Calu3 (cell line): ENCODE measurements at regions not wholly inside any gene's neighbourhood (a gene's known extent, or its start where the extent isn't known, plus 50 kb on each side); places are given as distances from the start of the nearest gene placed in this dataset.

Experiments used
- BruUV-seq: library from RNA; stranded (reverse); fragments of 400-500 nt; replicated peaks from 2 replicates; lab custom pipeline; 2021; lab: Mats Ljungman, UMichigan
- CTCF ChIA-PET: fragments of 300-600 bp; sonication (Branson Sonifier 250); formaldehyde crosslinking; loops from one replicate; lab custom pipeline; 2022; ENCODE audit warnings: antibody characterized with exemption; lab: Charles Lee
- DNase-seq: peaks from one replicate; pipeline ENCODE4 v3.0.0; 2022
- H3K27ac Mint-ChIP-seq: one replicate; pipeline ENCODE4 v1.8.0; 2022; ENCODE audit warnings: mixed read lengths; ENCODE audit not compliant: unreplicated experiment
- H3K27me3 Mint-ChIP-seq: one replicate; pipeline ENCODE4 v1.8.0; 2022; ENCODE audit warnings: mixed read lengths; ENCODE audit not compliant: unreplicated experiment
- H3K36me3 Mint-ChIP-seq: one replicate; pipeline ENCODE4 v1.8.0; 2022; ENCODE audit warnings: mild to moderate bottlenecking, moderate library complexity, mixed read lengths; ENCODE audit not compliant: insufficient read depth, unreplicated experiment
- H3K4me1 Mint-ChIP-seq: one replicate; pipeline ENCODE4 v1.8.0; 2022; ENCODE audit warnings: mild to moderate bottlenecking, low read depth, mixed read lengths; ENCODE audit not compliant: unreplicated experiment
- H3K4me3 Mint-ChIP-seq: one replicate; pipeline ENCODE4 v1.8.0; 2022; ENCODE audit warnings: mild to moderate bottlenecking, low read depth, moderate library complexity, mixed read lengths; ENCODE audit not compliant: unreplicated experiment
- H3K9me3 Mint-ChIP-seq: one replicate; pipeline ENCODE4 v1.8.0; 2022; ENCODE audit warnings: low read depth, mixed read lengths; ENCODE audit not compliant: unreplicated experiment
- intact Hi-C: fragments of 100-400 bp; cut with micrococcal nuclease; formaldehyde crosslinking; loops from one replicate; pipeline ENCODE4 v1.10.0; 2022; ENCODE audit not compliant: unreplicated experiment
- TF ChIP-seq, protein P1 (sequence below): fragments of 200-600 bp; IDR thresholded peaks from one replicate; pipeline ENCODE4 v1.8.0; 2022; ENCODE audit warnings: antibody characterized with exemption; ENCODE audit not compliant: unreplicated experiment

DNA sequence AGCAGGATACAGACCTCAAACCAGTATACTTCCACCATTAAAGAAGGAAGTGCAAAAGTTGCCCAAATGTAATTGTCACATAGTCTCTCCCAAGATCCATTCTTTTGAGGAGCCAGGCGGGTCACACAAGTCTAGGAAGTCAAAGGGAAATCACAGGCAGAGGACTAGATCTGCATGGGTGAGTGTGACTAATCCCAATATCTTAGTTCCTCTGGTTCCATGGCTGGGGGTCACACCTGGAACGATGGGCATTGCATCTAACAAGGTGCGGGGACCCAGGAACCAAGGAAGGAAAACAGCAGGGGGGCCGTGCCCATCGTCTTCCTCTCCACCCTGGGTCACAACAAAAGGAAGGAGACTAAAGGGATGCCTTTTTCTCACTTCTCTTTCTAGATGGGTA is 1138.8 kb downstream of the XPNPEP1 start:
- no peak for DNase-seq
- Mint-ChIP-seq H3K27ac (no peak overlapping the region), H3K4me1 (no peaks in the 10 kb centered on the region), H3K4me3 (no peak overlapping the region), H3K36me3 (no peaks in the 10 kb centered on the region), H3K27me3 (no peaks in the 10 kb centered on the region), H3K9me3 (peaks cover 12% of the 10 kb centered on the region)
- TF ChIP-seq, protein P1, sequence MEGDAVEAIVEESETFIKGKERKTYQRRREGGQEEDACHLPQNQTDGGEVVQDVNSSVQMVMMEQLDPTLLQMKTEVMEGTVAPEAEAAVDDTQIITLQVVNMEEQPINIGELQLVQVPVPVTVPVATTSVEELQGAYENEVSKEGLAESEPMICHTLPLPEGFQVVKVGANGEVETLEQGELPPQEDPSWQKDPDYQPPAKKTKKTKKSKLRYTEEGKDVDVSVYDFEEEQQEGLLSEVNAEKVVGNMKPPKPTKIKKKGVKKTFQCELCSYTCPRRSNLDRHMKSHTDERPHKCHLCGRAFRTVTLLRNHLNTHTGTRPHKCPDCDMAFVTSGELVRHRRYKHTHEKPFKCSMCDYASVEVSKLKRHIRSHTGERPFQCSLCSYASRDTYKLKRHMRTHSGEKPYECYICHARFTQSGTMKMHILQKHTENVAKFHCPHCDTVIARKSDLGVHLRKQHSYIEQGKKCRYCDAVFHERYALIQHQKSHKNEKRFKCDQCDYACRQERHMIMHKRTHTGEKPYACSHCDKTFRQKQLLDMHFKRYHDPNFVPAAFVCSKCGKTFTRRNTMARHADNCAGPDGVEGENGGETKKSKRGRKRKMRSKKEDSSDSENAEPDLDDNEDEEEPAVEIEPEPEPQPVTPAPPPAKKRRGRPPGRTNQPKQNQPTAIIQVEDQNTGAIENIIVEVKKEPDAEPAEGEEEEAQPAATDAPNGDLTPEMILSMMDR = no peak
- no TSS peak for BruUV-seq
- CTCF ChIA-PET = no interaction called here
- intact Hi-C loops = no loop called here

DNA sequence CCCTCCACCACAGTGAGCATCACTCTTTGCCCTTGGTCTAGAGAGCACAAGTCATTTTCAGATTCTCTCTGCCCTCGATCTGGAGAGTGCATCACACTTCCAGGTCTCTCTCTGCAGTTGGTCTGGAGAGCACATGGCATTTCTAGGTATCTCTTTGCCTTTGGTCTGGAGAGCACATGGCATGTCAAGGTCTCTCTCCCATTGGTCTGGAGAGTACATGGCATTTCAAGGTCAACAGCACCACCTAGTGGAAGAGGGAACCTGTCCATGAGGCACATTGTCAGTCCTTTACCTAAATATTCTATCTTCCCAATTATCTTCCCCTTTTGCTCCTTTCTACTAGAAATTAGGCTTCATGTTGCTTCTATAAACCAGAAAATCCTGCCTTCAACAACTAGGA is 1139.4 kb downstream of the XPNPEP1 start:
- peak; percentile 2 for DNase-seq
- Mint-ChIP-seq H3K27ac (no peak overlapping the region), H3K4me3 (no peak overlapping the region), H3K27me3 (no peaks in the 10 kb centered on the region), H3K36me3 (no peaks in the 10 kb centered on the region), H3K4me1 (no peaks in the 10 kb centered on the region), H3K9me3 (peaks cover 11% of the 10 kb centered on the region)
- CTCF ChIA-PET = no interaction called here
- intact Hi-C loops = no loop called here
- BruUV-seq = no TSS peak
- TF ChIP-seq, protein P1 = no peak

DNA sequence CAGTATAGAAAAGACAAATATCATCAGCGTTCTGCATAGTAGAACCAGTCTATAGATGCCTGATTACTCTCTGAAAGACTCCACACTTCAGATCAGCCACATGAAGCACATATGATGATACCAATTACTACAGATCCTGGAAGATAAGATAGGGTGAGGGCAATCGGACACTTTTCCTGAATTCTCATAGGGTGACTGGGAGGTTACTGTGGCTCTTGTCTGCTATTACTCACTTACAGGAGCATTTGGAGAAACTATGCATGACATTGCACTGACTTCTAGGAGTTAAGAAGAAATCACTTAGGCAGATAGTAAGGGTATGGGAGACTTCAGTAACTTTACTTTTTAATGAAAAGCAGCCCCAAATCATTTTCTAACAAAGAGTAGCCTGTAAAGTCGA is 1140.9 kb downstream of the XPNPEP1 start:
- DNase-seq = no peak
- intact Hi-C loops = no loop called here
- no TSS peak for BruUV-seq
- Mint-ChIP-seq H3K36me3 (no peaks in the 10 kb centered on the region), H3K27me3 (no peaks in the 10 kb centered on the region), H3K27ac (no peak overlapping the region), H3K4me3 (no peak overlapping the region), H3K9me3 (peaks cover 8% of the 10 kb centered on the region), H3K4me1 (no peaks in the 10 kb centered on the region)
- CTCF ChIA-PET = no interaction called here
- TF ChIP-seq, protein P1 = no peak

DNA sequence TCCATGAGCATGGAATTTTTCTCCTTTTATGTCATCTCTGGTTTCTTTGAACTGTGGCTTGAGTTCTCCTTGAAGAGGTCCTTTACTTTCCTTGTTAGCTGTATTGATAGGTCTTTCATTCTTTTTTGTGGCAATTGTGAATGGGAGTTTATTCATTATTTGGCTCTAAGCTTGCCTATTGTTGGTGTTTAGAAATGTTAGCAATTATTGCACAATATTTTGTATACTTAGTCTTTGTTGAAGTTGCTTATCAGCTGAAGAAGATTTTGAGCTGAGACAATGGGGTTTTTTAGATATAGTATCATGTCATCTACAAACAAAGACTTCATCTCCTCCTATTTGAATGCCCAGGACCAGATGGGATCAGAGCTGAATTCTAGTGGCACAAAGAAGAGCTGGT is 1143.8 kb downstream of the XPNPEP1 start:
- DNase-seq = no peak
- BruUV-seq = no TSS peak
- H3K27ac Mint-ChIP-seq = no peak overlapping the region
- H3K36me3 Mint-ChIP-seq = no peaks in the 10 kb centered on the region
- H3K9me3 Mint-ChIP-seq = peaks cover 2% of the 10 kb centered on the region
- TF ChIP-seq, protein P1 = no peak
- H3K27me3 Mint-ChIP-seq = no peaks in the 10 kb centered on the region
- H3K4me3 Mint-ChIP-seq = no peak overlapping the region
- CTCF ChIA-PET = no interaction called here
- H3K4me1 Mint-ChIP-seq = no peaks in the 10 kb centered on the region
- intact Hi-C loops = no loop called here
